GM20000 (cell line): ENCODE measurements at regions not wholly inside any gene's neighbourhood (a gene's known extent, or its start where the extent isn't known, plus 50 kb on each side); places are given as distances from the start of the nearest gene placed in this dataset.
"Not testable (repeated sequence)": the region's sequence is repeated elsewhere in the genome, so short reads cannot be mapped to it uniquely, and the experiment has no call there.

ENCODE experiments used
- DNase-seq: peaks from one replicate; pipeline ENCODE4 v3.0.0; 2012; ENCODE audit warnings: low spot score
- TF ChIP-seq, protein P1 (sequence below): IDR thresholded peaks from 2 replicates; pipeline ENCODE4 v1.5.1; 2012; ENCODE audit warnings: mild to moderate bottlenecking, control low read depth; ENCODE audit errors: extremely low read depth, missing control alignments

DNA sequence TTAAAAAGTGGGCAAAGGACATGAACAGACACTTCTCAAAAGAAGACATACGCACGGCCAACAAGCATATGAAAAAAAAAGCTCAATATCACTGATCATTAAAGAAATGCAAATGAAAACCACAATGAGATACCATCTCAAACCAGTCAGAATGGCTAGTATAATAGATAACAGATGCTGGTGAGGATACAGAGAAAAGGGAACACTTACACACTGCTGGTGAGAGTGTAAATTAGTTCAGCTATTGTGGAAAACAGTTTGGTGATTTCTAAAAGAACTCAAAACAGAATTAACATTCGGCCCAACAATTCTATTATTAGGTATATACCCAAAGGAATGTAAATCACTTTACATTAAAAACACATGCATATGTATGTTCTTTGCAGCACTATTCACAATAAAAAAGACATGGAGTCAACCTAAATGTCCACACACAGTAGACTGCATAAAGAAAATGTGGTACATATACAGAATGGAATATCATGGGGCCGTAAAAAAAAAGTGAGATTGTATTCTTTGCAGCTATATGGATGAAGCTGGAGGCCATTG lies 1569.0 kb downstream of the OLFM4 start:
- DNase-seq: no peak
- TF ChIP-seq, protein P1, sequence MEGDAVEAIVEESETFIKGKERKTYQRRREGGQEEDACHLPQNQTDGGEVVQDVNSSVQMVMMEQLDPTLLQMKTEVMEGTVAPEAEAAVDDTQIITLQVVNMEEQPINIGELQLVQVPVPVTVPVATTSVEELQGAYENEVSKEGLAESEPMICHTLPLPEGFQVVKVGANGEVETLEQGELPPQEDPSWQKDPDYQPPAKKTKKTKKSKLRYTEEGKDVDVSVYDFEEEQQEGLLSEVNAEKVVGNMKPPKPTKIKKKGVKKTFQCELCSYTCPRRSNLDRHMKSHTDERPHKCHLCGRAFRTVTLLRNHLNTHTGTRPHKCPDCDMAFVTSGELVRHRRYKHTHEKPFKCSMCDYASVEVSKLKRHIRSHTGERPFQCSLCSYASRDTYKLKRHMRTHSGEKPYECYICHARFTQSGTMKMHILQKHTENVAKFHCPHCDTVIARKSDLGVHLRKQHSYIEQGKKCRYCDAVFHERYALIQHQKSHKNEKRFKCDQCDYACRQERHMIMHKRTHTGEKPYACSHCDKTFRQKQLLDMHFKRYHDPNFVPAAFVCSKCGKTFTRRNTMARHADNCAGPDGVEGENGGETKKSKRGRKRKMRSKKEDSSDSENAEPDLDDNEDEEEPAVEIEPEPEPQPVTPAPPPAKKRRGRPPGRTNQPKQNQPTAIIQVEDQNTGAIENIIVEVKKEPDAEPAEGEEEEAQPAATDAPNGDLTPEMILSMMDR: no peak

- no peak for DNase-seq
- TF ChIP-seq, protein P1: no peak
These were observed 1570.8 kb downstream of the OLFM4 start for GRCh38 chr13:54599413-54599812.

- TF ChIP-seq, protein P1: no peak
- no peak for DNase-seq
These were observed 1578.3 kb downstream of the OLFM4 start for GRCh38 chr13:54606944-54607343.

DNA sequence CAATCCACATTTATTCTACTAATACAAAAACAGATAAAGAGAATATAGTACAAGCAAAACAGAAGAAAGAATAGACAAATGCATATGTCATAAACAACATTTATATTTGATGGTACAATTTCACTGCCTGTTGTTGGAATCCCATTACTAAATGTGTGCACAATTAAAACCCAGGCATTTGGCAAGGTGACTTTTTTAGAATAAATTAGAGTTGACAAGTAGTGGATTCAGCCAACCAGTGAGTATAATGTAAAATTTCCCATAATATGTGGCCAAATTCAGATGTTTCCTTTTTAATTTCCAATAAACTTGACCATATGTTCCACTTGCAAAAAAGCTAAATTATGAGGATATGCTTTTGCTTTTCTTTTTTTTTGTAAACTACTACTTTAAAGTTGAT lies 1578.8 kb downstream of the OLFM4 start:
- DNase-seq: no peak
- TF ChIP-seq, protein P1: no peak

DNA sequence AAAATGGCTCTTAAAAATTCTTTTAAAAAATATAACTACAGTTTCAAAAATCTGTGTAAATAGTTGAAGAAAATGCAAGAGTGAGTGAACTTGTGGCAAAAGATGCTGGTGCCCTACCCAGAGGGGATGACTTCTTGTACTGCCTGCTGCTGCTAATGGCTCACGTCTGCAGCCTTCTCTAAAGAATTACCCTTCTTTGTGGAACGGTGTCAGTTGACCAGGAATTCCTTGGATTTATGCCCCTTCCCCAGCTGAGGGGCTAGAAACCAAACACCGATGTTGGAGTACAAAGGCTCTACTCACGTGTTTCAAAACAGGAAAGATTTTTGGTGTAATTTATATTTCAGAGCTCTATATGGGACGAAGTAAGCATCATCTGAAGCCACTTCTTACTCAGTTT lies 1582.8 kb downstream of the OLFM4 start:
- no peak for DNase-seq
- TF ChIP-seq, protein P1: no peak

DNA sequence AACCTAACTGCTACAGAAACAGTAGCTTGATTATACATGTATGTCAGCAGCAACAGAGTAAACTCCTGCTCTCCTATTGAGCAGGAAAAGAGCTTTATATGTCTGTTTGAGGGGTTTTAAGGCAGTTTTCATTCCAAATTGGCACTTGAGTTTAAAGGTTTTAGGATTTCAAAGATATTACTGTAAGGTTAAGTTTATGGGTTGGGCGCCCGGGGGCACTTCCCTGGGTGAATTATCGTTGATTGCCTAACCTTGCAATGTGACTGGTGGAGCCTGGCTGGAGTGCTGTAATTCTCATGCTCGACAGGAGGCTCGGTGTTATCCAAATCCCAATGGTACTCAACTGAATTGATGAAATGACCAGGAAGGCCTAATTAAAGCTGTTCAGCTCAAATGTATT lies 1586.1 kb downstream of the OLFM4 start:
- no peak for DNase-seq

DNA sequence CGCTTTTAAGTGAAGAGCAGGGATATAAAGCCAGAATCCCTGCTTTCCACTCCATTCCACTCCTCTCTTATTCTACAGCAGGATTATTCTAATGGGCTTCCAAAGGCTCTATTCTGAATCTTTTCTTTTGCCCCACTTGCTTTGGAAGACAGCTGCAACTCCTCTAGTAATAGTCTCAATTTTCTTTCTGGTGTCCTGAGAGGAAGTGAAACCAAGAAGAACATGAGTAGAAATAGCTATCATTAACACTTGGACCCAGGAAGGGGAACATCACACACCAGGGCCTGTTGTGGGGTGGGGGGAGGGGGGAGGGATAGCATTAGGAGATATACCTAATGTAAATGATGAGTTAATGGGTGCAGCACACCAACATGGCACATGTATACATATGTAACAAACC lies 1597.9 kb downstream of the OLFM4 start:
- DNase-seq: not testable (repeated sequence)

More for the DNA sequence above, 1586.1 kb downstream of the OLFM4 start:
- TF ChIP-seq, protein P1: no peak

DNA sequence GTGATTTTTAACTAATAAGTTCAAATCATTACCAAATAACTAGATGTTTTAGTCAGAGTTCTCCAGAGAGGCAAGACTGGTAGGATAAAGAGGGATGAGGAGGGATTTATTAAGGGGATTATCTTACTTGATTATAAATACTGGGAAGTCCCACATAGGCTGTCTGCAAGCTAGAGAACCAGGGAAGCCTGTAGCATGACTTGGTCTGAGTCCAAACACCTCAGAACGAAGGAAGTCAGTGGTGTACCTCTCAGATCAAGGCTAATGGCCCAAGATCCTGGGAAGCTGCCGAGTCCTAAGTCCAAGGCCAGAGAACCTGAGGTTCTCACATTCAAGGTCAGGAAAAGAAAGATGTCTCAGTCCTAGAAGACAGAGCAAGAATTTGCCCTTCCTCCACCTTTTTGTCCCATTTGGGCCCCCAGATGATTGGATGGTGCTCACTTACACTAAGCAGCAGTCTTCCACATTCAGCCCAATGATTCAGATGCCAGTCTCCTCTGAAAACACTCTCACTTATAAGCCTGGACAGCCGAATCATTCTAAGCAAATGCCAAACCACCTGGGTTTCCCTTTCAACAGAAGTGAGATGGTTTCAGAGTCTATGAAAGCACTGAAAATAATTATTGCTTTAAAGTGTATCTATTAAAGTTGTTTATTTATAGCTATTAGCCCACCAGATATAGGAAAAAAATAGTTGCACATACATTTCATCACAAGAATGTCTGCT lies 1599.2 kb downstream of the OLFM4 start:
- DNase-seq: no peak
- TF ChIP-seq, protein P1: no peak
